Activated naive CD4-positive, alpha-beta T cell (primary cell): ENCODE measurements at regions not wholly inside any gene's neighbourhood (a gene's known extent, or its start where the extent isn't known, plus 50 kb on each side); places are given as distances from the start of the nearest gene placed in this dataset.

Experiments
- DNase-seq, 4 experiments: peaks; one replicate each; lab custom pipeline; 2025; lab: John Stamatoyannopoulos, UW

- DNase-seq: no peak
These were observed 1267.9 kb downstream of the BRD1 start for GRCh38 chr22:48559647-48560388.

GRCh38 chr22:48558606-48559402, 1268.9 kb downstream of the BRD1 start:
- no peak for DNase-seq

- DNase-seq: no peak
These were observed 1269.7 kb downstream of the BRD1 start for GRCh38 chr22:48558016-48558415.

- DNase-seq: no peak
These were observed 1270.2 kb downstream of the BRD1 start for GRCh38 chr22:48557473-48557872.

- DNase-seq: no peak
These were observed 1270.9 kb downstream of the BRD1 start for GRCh38 chr22:48556751-48557150.

GRCh38 chr22:48556222-48556621, 1271.5 kb downstream of the BRD1 start:
- DNase-seq: no peak

GRCh38 chr22:48555606-48556005, 1272.1 kb downstream of the BRD1 start:
- DNase-seq: no peak

- DNase-seq: no peak
These were observed 1272.6 kb downstream of the BRD1 start for GRCh38 chr22:48554893-48555572.

GRCh38 chr22:48553694-48554308, 1273.9 kb downstream of the BRD1 start:
- no peak for DNase-seq

- DNase-seq: no peak
These were observed 1274.6 kb downstream of the BRD1 start for GRCh38 chr22:48553119-48553518.

GRCh38 chr22:48551716-48552268, 1275.9 kb downstream of the BRD1 start:
- no peak for DNase-seq

- no peak for DNase-seq
These were observed 1276.6 kb downstream of the BRD1 start for GRCh38 chr22:48551061-48551460.

- no peak for DNase-seq
These were observed 1279.3 kb downstream of the BRD1 start for GRCh38 chr22:48548391-48548790.

- no peak for DNase-seq
These were observed 1279.7 kb downstream of the BRD1 start for GRCh38 chr22:48547971-48548370.

- no peak for DNase-seq
These were observed 1280.8 kb downstream of the BRD1 start for GRCh38 chr22:48546653-48547424.

GRCh38 chr22:48545987-48546386, 1281.7 kb downstream of the BRD1 start:
- no peak for DNase-seq

- no peak for DNase-seq
These were observed 1286.1 kb downstream of the BRD1 start for GRCh38 chr22:48541401-48542098.

- no peak for DNase-seq
These were observed 1288.4 kb downstream of the BRD1 start for GRCh38 chr22:48539261-48539660.

GRCh38 chr22:48538291-48538820, 1289.3 kb downstream of the BRD1 start:
- DNase-seq: no peak

- DNase-seq: no peak
These were observed 1290.4 kb downstream of the BRD1 start for GRCh38 chr22:48537343-48537680.
